ENCODE measurements at regions not wholly inside any gene's neighbourhood (a gene's known extent, or its start where the extent isn't known, plus 50 kb on each side); places are given as distances from the start of the nearest gene placed in this dataset.

GRCh38 chr14:94717808-94718207 lies 52.1 kb downstream of the GSC start:
- POLR2A ChIA-PET, result no interaction called here
- H3K4me3 Mint-ChIP-seq, result no peak overlapping the region
- no peak for DNase-seq
- peaks cover 5% of the 10 kb centered on the region for H3K27me3 Mint-ChIP-seq
- H3K27ac Mint-ChIP-seq, result no peak overlapping the region
- H3K9me3 Mint-ChIP-seq, result no peaks in the 10 kb centered on the region
- ATAC-seq (ENCODE audit: low read depth), result no peak
- peaks cover 1% of the 10 kb centered on the region for H3K4me1 Mint-ChIP-seq
- H3K36me3 Mint-ChIP-seq, result no peaks in the 10 kb centered on the region

DNA sequence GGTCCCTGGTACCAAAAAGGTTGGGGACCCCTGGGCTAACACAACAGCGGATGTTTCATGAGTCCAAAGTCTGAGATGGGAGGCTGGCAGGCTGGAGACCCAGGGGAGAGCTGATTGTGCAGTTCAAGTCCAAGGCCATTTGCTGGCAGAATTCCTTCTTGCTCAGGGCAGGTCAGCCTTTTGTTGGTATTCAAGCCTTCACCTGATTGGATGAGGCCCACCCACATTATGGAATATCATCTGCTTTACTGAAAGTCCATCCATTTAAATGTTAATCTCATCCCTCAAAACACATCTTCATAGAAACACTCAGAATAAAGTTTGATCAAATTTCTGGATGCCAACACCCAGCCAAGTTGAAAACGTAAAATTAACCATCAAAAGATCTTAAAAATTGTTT lies 52.9 kb downstream of the GSC start:
- DNase-seq (no peak), ATAC-seq (ENCODE audit: low read depth) (no peak)
- Mint-ChIP-seq H3K36me3 (no peaks in the 10 kb centered on the region), H3K4me3 (no peak overlapping the region), H3K27ac (no peak overlapping the region), H3K27me3 (peaks cover 8% of the 10 kb centered on the region), H3K9me3 (no peaks in the 10 kb centered on the region), H3K4me1 (no peaks in the 10 kb centered on the region)
- POLR2A ChIA-PET, result no interaction called here

- POLR2A ChIA-PET, result no interaction called here
- H3K27ac Mint-ChIP-seq, result no peak overlapping the region
- ATAC-seq (ENCODE audit: low read depth) (no peak), DNase-seq (no peak)
- no peak overlapping the region for H3K4me3 Mint-ChIP-seq
- no peaks in the 10 kb centered on the region for H3K36me3 Mint-ChIP-seq
- no peaks in the 10 kb centered on the region for H3K9me3 Mint-ChIP-seq
- no peaks in the 10 kb centered on the region for H3K4me1 Mint-ChIP-seq
- peaks cover 6% of the 10 kb centered on the region for H3K27me3 Mint-ChIP-seq
Observed at GRCh38 chr14:94713115-94713514, 56.8 kb downstream of the GSC start.

DNA sequence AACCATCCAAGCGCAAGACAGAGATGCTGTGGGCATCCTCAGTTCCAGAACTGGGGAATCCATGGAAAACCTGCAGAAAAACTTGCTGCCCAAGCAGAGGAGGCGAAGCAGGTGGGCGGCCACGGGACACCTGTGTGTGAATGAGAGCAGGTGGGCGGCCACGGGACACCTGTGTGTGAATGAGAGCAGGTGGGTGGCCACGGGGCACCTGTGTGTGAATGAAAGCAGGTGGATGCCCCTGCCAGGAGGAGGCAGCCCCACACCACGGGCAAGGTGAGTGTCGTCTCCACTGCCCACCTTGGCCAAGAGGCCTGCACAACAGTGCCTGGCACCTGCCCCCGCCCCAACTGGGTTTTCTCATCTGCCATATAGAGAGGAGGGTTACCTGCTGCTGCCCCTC lies 59.2 kb downstream of the GSC start:
- Mint-ChIP-seq H3K27ac (no peak overlapping the region), H3K4me1 (no peaks in the 10 kb centered on the region), H3K27me3 (peaks cover 3% of the 10 kb centered on the region), H3K36me3 (no peaks in the 10 kb centered on the region), H3K4me3 (no peak overlapping the region), H3K9me3 (no peaks in the 10 kb centered on the region)
- DNase-seq (no peak), ATAC-seq (ENCODE audit: low read depth) (no peak)
- POLR2A ChIA-PET, result no interaction called here

DNA sequence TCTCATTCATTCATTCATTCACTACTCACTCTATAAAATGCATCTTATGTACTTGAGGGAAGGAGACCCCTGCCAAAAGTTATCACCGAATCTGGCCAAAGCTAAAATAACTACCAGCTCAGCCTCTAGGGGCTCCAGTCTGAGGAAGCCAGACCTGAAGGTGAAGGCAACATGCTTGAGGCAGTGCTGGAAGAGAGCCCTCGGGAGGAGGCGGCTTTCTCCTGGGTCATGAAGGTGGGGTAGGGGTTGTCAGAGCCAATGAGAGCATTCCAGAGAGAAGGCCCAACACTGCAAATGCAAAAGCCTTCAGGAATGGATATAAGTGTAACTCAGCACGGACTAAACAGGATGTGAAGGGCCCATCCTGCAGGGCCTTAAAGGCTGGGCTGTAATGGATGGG lies 62.4 kb downstream of the GSC start:
- Mint-ChIP-seq H3K27ac (no peak overlapping the region), H3K27me3 (peaks cover 3% of the 10 kb centered on the region), H3K4me1 (no peaks in the 10 kb centered on the region), H3K36me3 (no peaks in the 10 kb centered on the region), H3K9me3 (no peaks in the 10 kb centered on the region), H3K4me3 (no peak overlapping the region)
- ATAC-seq (ENCODE audit: low read depth) (no peak), DNase-seq (no peak)
- POLR2A ChIA-PET, result no interaction called here

GRCh38 chr14:94706133-94706532 lies 63.8 kb downstream of the GSC start:
- POLR2A ChIA-PET, result no interaction called here
- DNase-seq (no peak), ATAC-seq (ENCODE audit: low read depth) (no peak)
- H3K27ac Mint-ChIP-seq, result no peak overlapping the region
- H3K27me3 Mint-ChIP-seq, result no peaks in the 10 kb centered on the region
- H3K36me3 Mint-ChIP-seq, result no peaks in the 10 kb centered on the region
- H3K4me1 Mint-ChIP-seq, result no peaks in the 10 kb centered on the region
- no peaks in the 10 kb centered on the region for H3K9me3 Mint-ChIP-seq
- H3K4me3 Mint-ChIP-seq, result no peak overlapping the region

DNA sequence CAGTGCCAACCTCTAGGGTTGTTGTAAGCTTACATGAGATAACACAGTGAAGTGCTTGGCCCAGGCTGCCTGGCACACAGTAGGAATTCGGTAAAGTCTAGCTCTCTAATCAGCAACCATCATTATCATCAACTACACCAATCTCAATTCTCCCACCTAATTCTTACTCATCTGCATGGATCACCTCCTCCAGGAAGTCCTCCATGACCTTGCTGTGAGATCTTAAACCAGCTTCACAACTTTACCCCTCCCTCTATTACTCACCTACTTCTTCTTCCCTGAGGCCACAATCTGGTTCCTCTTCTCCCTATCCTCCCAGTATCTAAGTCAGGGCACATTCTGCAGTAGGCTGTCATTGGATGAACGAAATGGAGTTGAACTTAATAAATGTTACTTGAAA lies 67.3 kb downstream of the GSC start:
- Mint-ChIP-seq H3K27me3 (no peaks in the 10 kb centered on the region), H3K4me3 (no peak overlapping the region), H3K4me1 (peaks cover 2% of the 10 kb centered on the region), H3K36me3 (no peaks in the 10 kb centered on the region), H3K27ac (no peak overlapping the region), H3K9me3 (no peaks in the 10 kb centered on the region)
- DNase-seq, result no peak
- POLR2A ChIA-PET, result no interaction called here
- no peak for ATAC-seq (ENCODE audit: low read depth)

GRCh38 chr14:94701861-94702370 lies 68.0 kb downstream of the GSC start:
- Mint-ChIP-seq H3K36me3 (no peaks in the 10 kb centered on the region), H3K27me3 (no peaks in the 10 kb centered on the region), H3K4me3 (no peak overlapping the region), H3K9me3 (no peaks in the 10 kb centered on the region), H3K4me1 (peaks cover 2% of the 10 kb centered on the region), H3K27ac (no peak overlapping the region)
- POLR2A ChIA-PET, result no interaction called here
- DNase-seq, result no peak
- ATAC-seq (ENCODE audit: low read depth), result no peak

GRCh38 chr14:94700336-94700735 lies 69.6 kb downstream of the GSC start:
- Mint-ChIP-seq H3K27ac (no peak overlapping the region), H3K4me3 (no peak overlapping the region), H3K4me1 (peaks cover 2% of the 10 kb centered on the region), H3K27me3 (no peaks in the 10 kb centered on the region), H3K9me3 (no peaks in the 10 kb centered on the region), H3K36me3 (no peaks in the 10 kb centered on the region)
- DNase-seq (no peak), ATAC-seq (ENCODE audit: low read depth) (no peak)
- POLR2A ChIA-PET, result no interaction called here

DNA sequence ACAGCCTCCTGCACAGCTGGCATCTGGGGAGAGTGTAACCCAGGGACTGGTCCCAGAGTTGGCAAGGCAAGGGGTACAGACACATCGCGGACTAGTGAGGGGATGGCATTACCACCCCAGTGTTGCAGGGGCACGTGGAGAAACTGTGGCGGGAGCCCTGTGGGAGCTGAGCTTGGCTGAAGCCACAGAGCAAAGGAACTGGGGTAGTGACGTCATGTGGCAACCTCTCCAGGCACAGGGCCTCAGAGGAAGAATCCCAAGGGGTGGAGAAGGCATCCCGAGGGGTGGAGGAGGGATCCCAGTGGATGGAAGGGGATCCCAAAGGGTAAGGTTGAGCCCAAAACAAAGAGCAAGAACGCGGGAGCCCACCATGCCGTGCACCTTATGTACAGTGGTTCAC lies 70.1 kb downstream of the GSC start:
- Mint-ChIP-seq H3K4me3 (no peak overlapping the region), H3K27ac (no peak overlapping the region), H3K27me3 (no peaks in the 10 kb centered on the region), H3K9me3 (no peaks in the 10 kb centered on the region), H3K4me1 (peaks cover 2% of the 10 kb centered on the region), H3K36me3 (no peaks in the 10 kb centered on the region)
- POLR2A ChIA-PET, result no interaction called here
- ATAC-seq (ENCODE audit: low read depth) (no peak), DNase-seq (no peak)

DNA sequence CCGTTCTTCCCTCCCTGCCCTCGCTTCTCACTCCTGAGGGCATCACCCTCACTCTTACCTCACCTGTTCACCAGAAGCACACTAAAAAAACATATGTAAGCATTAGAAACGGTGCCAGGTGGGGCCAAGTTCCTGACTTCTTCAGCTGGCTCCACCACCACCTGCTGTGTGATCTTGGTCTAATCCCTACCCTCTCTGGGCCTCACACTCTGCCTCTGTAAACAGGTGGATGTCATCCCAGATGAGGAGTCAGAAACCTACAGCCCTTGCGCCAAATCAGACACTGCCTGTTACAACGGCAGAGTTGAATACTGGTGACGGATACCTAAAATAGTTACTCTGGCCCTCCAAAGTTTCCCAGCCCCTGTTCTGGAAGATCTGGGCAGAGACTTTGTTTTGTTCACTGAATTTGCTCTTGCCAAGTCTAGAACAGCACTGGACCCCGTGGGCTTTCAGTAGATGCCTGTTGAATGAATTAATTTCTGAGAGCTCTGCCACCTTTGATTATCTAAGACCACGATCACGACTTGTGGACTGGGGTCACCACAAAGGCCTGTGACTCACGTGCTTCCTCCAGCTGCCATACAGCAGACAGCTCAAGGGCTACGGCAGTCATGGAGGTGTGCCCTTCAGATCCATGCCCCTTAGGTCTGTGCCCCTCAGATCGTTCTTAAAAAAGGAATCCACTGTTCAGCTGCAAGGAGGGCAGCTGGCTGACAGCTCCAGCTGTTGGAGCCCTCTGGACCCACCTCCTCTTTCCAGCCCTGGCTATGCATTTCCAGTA lies 71.9 kb downstream of the GSC start:
- H3K36me3 Mint-ChIP-seq, result no peaks in the 10 kb centered on the region
- H3K27ac Mint-ChIP-seq, result no peak overlapping the region
- no peak overlapping the region for H3K4me3 Mint-ChIP-seq
- DNase-seq, result no peak
- POLR2A ChIA-PET, result no interaction called here
- peaks cover 1% of the 10 kb centered on the region for H3K27me3 Mint-ChIP-seq
- peaks cover 2% of the 10 kb centered on the region for H3K4me1 Mint-ChIP-seq
- no peaks in the 10 kb centered on the region for H3K9me3 Mint-ChIP-seq
- ATAC-seq (ENCODE audit: low read depth), result no peak

DNA sequence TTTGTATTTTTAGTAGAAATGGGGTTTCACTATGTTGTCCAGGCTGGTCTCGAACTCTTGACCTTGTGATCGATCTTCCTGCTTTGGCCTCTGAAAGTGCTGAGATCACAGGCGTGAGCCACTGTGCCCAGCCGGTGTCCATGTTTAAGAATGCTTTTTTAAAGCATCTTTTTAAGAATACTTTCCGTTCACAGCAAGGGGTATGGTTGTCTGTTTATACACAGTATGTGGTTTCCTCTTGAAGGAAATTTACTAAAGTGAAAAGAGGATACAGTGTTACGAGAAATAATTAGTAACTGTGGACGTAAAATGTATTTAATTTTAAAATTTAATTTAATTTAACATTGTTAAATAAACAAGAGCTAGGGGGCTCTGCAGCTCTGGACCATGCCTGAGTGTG lies 73.4 kb downstream of the GSC start:
- Mint-ChIP-seq H3K27me3 (peaks cover 1% of the 10 kb centered on the region), H3K4me1 (peaks cover 2% of the 10 kb centered on the region), H3K36me3 (no peaks in the 10 kb centered on the region), H3K4me3 (no peak overlapping the region), H3K9me3 (no peaks in the 10 kb centered on the region), H3K27ac (no peak overlapping the region)
- POLR2A ChIA-PET, result no interaction called here
- ATAC-seq (ENCODE audit: low read depth) (no peak), DNase-seq (no peak)

GRCh38 chr14:94695231-94695630 lies 74.7 kb downstream of the GSC start:
- DNase-seq (no peak), ATAC-seq (ENCODE audit: low read depth) (no peak)
- Mint-ChIP-seq H3K4me1 (peaks cover 2% of the 10 kb centered on the region), H3K9me3 (no peaks in the 10 kb centered on the region), H3K36me3 (no peaks in the 10 kb centered on the region), H3K27ac (no peak overlapping the region), H3K27me3 (peaks cover 6% of the 10 kb centered on the region), H3K4me3 (no peak overlapping the region)
- POLR2A ChIA-PET, result no interaction called here

GRCh38 chr14:94691660-94692034 lies 78.3 kb downstream of the GSC start:
- no peaks in the 10 kb centered on the region for H3K36me3 Mint-ChIP-seq
- DNase-seq (no peak), ATAC-seq (ENCODE audit: low read depth) (no peak)
- H3K9me3 Mint-ChIP-seq, result no peaks in the 10 kb centered on the region
- no peak overlapping the region for H3K4me3 Mint-ChIP-seq
- H3K27ac Mint-ChIP-seq, result no peak overlapping the region
- peaks cover 2% of the 10 kb centered on the region for H3K4me1 Mint-ChIP-seq
- POLR2A ChIA-PET, result no interaction called here
- peaks cover 12% of the 10 kb centered on the region for H3K27me3 Mint-ChIP-seq

Measured in activated naive CD8-positive, alpha-beta T cell treated with anti-CD3 and anti-CD28 coated beads, Interleukin-2, amount 10 ng/mL, durations not matched to agents 7 days and 5 days (primary cell).